Globus pallidus (tissue), 1 donor: ENCODE measurements at regions not wholly inside any gene's neighbourhood (a gene's known extent, or its start where the extent isn't known, plus 50 kb on each side); places are given as distances from the start of the nearest gene placed in this dataset.

Experiments
- DNase-seq: peaks from one replicate; pipeline ENCODE4 v3.0.0-alpha.2; 2015; ENCODE audit warnings: low spot score

GRCh38 chr6:81859884-81860283, 107.4 kb upstream of the TENT5A start:
- DNase-seq: no peak

GRCh38 chr6:81857812-81858211, 105.3 kb upstream of the TENT5A start:
- DNase-seq: no peak

DNA sequence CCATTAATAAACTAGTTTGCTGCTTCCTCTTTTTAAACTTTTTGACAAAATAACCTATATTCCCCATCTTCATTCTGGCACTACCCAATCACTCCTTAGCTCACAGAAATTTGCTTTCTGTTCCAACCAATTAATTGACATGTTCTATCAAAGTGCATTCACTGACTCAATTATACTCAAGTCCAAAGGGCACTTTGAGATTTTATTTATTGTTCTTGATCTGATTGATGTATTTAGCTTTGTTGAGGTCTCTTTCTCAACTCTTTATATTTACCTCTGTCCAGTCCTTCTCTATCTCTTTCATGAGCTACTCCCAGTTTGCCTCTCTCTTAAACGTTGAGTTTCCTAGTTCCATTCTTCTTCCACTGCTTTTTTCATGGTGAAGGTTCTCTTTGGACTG, 104.4 kb upstream of the TENT5A start:
- no peak for DNase-seq

DNA sequence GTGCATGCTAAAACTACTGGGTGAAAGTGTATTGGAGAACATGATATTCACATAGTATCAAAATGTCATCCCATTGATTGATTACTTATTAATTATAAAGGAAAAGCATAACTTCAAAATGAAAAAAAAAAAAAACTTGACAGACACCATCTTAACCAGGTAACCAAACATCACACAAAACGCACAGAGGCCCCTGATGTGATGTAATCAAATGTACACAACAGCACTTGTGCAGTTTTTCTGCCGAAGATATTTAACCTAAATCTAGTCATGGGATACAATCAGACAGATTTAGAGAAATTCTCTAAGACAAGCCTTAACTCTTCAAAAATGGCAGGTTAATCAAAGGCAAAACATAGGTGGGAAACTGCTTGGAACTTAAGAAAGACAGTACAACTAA, 102.0 kb upstream of the TENT5A start:
- DNase-seq: no peak

GRCh38 chr6:81853975-81854374, 101.5 kb upstream of the TENT5A start:
- no peak for DNase-seq

DNA sequence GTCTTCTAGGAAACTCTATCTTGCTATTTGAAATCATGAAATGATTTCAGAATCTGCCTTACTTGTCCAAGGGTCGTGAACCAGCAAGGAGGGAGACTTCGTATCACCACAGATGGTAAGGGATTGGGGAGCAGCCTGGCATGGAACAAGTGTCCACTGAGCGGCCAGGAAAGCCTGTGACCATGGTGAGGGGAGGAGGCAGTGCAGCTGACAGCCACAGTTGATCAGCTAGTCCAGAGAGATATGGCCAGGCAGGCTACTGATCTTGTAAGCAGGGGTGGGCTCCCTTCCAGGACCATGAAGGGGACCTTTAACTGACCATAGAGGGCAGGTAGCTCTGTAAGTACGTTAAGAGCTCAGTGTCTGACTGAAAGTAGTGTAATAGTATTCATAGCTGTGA, 96.8 kb upstream of the TENT5A start:
- DNase-seq: no peak

- no peak for DNase-seq
Measured at GRCh38 chr6:81847866-81848265, 95.4 kb upstream of the TENT5A start.

- no peak for DNase-seq
Measured at GRCh38 chr6:81844686-81845085, 92.2 kb upstream of the TENT5A start.

DNA sequence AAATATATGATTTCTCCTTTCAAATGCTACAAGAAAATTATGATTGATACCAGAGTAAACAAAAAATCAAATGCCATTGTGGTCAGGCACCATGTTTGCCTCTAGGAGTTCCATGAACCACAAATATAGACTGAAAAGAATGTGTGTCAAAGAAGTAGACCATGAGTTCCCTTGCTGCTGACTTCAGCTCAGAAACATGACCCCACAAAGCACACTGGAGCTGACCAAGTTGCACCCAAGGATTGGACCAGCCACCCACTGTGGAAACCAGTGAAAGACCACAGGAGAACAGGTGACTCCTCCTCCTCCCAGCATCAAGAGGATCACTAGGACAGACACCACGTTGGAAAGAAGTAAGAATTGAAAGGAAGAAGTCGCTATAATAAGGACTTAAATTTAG, 90.8 kb upstream of the TENT5A start:
- no peak for DNase-seq

- DNase-seq: no peak
Measured at GRCh38 chr6:81842254-81842653, 89.8 kb upstream of the TENT5A start.

GRCh38 chr6:81838724-81839426, 86.4 kb upstream of the TENT5A start:
- DNase-seq: no peak

DNA sequence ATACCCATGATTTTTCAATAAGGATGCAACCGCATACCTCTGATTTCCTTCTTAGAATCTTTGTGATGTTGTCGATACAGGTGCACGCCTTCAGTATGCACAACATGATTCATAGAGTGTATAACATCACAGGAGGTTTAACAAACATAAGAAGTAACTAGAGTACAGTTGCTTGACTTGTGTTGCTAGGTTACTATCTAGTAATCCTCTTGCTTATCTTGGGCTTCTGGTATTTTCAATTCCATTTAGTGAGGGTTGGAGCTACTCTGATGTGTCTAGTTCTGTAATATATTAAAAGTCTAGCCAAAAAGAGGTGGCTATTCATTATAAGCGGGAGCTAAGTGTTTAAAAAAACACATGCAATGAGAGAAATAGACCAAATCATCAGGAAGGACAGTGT, 85.5 kb upstream of the TENT5A start:
- no peak for DNase-seq

GRCh38 chr6:81834141-81834681, 81.7 kb upstream of the TENT5A start:
- no peak for DNase-seq

- no peak for DNase-seq
Measured at GRCh38 chr6:81832304-81832703, 79.8 kb upstream of the TENT5A start.

DNA sequence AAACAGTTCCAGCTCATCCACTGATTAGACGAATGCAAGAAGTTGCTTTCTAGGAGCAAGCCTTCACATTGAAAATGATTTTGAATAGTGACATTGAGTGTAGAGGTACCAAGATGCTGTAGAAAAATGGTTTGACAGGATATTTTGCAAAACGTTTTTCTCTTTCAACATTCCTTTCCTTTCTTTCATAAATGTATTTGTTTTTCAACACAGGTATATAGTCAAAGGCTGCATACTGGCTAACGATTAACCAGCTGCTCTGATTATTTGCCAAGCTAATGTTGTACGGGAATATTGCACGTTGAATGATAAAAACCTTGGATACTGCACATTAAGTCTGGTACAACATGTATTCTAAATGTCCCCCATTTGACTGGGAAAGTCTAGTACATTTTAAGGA, 78.8 kb upstream of the TENT5A start:
- DNase-seq: no peak

- DNase-seq: no peak
Measured at GRCh38 chr6:81826784-81827183, 74.3 kb upstream of the TENT5A start.

DNA sequence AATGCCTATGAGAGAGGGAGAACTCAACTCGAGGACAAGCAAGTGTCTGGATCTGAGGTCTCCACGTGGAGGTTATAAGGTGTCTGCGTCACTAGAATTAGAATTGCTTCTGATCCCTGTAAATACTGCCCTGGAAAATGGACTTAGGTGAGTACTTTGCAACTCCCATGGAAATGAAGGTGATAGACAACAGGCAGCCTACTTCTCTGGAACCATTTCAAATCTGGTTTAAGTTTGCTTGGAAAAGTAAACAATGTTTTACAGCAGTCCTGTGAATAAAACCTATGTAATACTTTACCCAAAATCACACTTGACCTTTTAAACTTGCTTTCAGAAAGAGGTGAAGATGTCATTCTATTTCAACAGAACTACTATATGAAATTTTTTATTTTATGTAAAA, 70.1 kb upstream of the TENT5A start:
- DNase-seq: no peak

DNA sequence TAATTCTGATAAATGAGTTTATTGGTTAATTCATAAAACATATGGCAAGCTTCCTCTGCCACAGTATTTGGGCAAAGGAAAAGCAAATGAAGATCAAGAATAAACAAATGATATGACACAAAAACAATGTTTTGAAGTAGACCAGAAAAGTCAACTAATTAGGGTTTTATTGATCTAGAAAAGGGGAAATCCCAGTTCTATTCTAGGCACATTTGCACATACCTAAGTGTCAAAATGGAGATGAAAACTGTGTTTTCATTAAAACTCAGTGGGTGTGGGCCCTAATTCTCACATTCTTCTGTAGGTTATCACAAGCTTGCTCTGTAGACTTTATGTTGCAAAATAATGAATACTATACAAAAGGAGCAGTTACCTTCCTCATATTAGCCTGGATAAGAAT, 69.0 kb upstream of the TENT5A start:
- no peak for DNase-seq

GRCh38 chr6:81820980-81821379, 68.5 kb upstream of the TENT5A start:
- DNase-seq: no peak

DNA sequence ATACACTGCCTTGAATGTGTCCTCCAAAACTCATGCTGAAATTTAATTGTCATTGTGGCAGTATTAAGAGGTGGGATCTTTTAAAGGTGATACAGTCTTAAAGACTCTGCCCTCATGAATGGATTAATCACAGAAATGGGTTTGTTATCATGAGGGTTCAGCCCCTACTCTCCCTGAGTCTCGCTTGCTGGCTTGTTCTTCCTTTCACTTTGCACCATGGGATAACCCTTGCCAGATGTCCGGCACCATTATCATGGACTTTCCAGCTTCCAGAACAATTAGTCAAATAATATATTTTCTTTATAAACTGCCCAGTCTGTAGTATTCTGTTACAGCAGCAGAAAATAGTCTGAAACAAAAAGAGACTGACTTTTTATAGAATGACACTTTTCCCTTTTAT, 67.9 kb upstream of the TENT5A start:
- no peak for DNase-seq

DNA sequence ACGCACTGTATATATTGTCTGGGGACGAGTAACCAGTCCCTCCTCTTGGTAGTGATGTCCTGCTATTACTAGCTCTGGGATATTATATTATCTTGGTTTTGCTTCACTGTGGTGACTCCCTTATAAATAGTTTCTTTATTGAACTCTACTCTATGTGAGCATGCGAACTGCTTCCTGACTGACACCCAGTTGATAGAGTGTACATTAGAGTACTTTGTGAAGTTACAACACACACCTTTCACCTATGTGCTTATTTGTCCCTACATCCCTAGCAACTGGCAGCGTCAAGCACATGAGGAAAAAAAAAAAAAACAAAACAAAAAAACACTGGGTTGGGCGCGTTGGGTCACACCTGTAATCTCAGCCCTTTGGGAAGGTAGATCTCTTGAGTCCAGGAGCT, 67.3 kb upstream of the TENT5A start:
- DNase-seq: no peak

DNA sequence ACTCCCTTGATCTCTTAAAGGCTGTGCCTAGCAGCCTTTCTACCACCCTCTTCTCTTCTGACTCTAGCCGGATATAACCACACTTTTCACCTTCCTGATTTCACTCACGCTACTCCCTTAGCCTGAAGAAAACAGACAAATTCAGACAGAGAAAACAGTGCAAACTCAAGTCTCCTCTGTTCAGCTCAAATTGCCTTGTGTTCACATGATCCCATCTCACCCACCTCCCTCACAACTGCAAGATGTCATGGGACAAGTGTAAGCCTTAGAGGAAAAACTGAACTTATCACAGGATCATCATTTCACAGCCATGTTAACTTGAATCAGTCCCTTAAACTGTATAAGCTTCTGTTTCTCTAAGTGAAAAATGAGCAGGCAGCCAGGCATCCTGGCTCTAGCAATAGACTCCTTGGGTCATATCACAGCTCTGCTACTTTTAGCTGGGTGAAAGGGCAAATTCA, 66.5 kb upstream of the TENT5A start:
- no peak for DNase-seq

DNA sequence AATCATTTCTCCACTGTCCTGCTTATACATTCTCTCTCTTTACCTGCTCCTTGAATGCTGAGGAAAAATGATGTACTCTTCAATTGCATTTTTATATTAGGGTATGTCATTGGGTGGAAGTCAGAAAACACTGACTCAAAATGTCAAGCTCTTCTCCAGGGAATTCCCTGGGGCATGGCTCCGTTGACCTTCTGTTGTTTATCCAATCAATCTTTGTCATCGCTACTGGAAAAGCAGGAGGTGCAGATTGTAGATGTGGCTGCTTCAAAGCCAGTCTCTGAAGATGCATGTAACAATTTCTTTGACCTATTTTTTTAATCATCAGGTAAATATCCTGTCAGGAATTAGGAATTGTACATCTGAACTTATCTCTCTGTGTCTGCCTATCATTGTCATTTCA, 63.9 kb upstream of the TENT5A start:
- no peak for DNase-seq

- no peak for DNase-seq
Measured at GRCh38 chr6:81814370-81815076, 62.0 kb upstream of the TENT5A start.
